Epithelial cell of proximal tubule (primary cell): ENCODE measurements at regions not wholly inside any gene's neighbourhood (a gene's known extent, or its start where the extent isn't known, plus 50 kb on each side); places are given as distances from the start of the nearest gene placed in this dataset.

ENCODE experiments used
- DNase-seq: peaks from one replicate; pipeline ENCODE4 v3.0.0-alpha.2; 2011; ENCODE audit warnings: low read depth
- H3K4me3 ChIP-seq: 2 replicates; pipeline ENCODE4 v1.5.1; 2011; ENCODE audit warnings: low read depth, mild to moderate bottlenecking, low read length
- CTCF ChIP-seq: conservative IDR thresholded peaks from 2 replicates; pipeline ENCODE4 v1.5.1; 2012; ENCODE audit warnings: low read depth, mild to moderate bottlenecking, low read length

GRCh38 chr10:77710081-77710551 is 72.5 kb upstream of the KCNMA1 start:
- no peak for TF ChIP-seq CTCF
- no peak for DNase-seq
- no peak overlapping the region for H3K4me3 ChIP-seq

- TF ChIP-seq CTCF = no peak
- DNase-seq = no peak
- H3K4me3 ChIP-seq = no peak overlapping the region
Observed at GRCh38 chr10:77707570-77707969, 70.0 kb upstream of the KCNMA1 start.

- no peak overlapping the region for H3K4me3 ChIP-seq
- no peak for TF ChIP-seq CTCF
- no peak for DNase-seq
Observed at GRCh38 chr10:77702166-77702565, 64.6 kb upstream of the KCNMA1 start.

GRCh38 chr10:77700086-77700485 is 62.5 kb upstream of the KCNMA1 start:
- TF ChIP-seq CTCF = no peak
- DNase-seq = no peak

GRCh38 chr10:77699080-77699645 is 61.6 kb upstream of the KCNMA1 start:
- no peak for TF ChIP-seq CTCF
- H3K4me3 ChIP-seq = no peak overlapping the region
- DNase-seq = no peak

More at GRCh38 chr10:77700086-77700485, 62.5 kb upstream of the KCNMA1 start:
- no peak overlapping the region for H3K4me3 ChIP-seq

- no peak for DNase-seq
- no peak overlapping the region for H3K4me3 ChIP-seq
- TF ChIP-seq CTCF = no peak
Observed at GRCh38 chr10:77698267-77698931, 60.8 kb upstream of the KCNMA1 start.

- H3K4me3 ChIP-seq = no peak overlapping the region
- DNase-seq = no peak
- TF ChIP-seq CTCF = no peak
Observed at GRCh38 chr10:77696584-77696983, 59.0 kb upstream of the KCNMA1 start.
